ENCODE measurements at regions not wholly inside any gene's neighbourhood (a gene's known extent, or its start where the extent isn't known, plus 50 kb on each side); places are given as distances from the start of the nearest gene placed in this dataset.
A peak's percentile ranks its signal among the peaks of the same experiment; 100 is the strongest.

GRCh38 chr15:92524874-92525565, 130.6 kb downstream of the FAM174B start:
- no peak overlapping the region for H3K4me3 ChIP-seq (ENCODE audit: low read length)
- no peaks in the 10 kb centered on the region for H3K4me1 ChIP-seq (ENCODE audit: control insufficient read depth, insufficient read depth, low read length)
- ATAC-seq (no peak), DNase-seq (no peak)
- intact Hi-C loops (cut with DNase I), result loop anchor here (5.0 to 10.0 kb wide), 3 partner anchors 157 to 192 kb away; no protein-coding TSS in a partner anchor
- 90% methylated on average over 7 of the region's 7 CpGs for whole genome bisulfite sequencing
- no peak overlapping the region for H3K27ac ChIP-seq (ENCODE audit: low read length)
- H3K9me3 ChIP-seq (ENCODE audit: control insufficient read depth, low read length), result no peaks in the 10 kb centered on the region
- H3K27me3 ChIP-seq (ENCODE audit: control insufficient read depth, insufficient read depth), result no peaks in the 10 kb centered on the region

GRCh38 chr15:92524161-92524560, 130.5 kb downstream of the ST8SIA2 start:
- WGBS, result 65% methylated on average over 5 of the region's 5 CpGs
- Histone ChIP-seq H3K27ac (ENCODE audit: low read length) (no peak overlapping the region), H3K27me3 (ENCODE audit: control insufficient read depth, insufficient read depth) (no peaks in the 10 kb centered on the region), H3K4me1 (ENCODE audit: control insufficient read depth, insufficient read depth, low read length) (no peaks in the 10 kb centered on the region), H3K9me3 (ENCODE audit: control insufficient read depth, low read length) (no peaks in the 10 kb centered on the region), H3K4me3 (ENCODE audit: low read length) (no peak overlapping the region)
- intact Hi-C loops (cut with DNase I), result loop anchor here in 3 of 4 donors (5.0 to 10.0 kb wide), 2 partner anchors 158 to 191 kb away; no protein-coding TSS in a partner anchor
- ATAC-seq, result no peak
- no peak for DNase-seq

- no peak for ATAC-seq
- Histone ChIP-seq H3K9me3 (ENCODE audit: control insufficient read depth, low read length) (no peaks in the 10 kb centered on the region), H3K27me3 (ENCODE audit: control insufficient read depth, insufficient read depth) (no peaks in the 10 kb centered on the region), H3K27ac (ENCODE audit: low read length) (no peak overlapping the region), H3K4me3 (ENCODE audit: low read length) (no peak overlapping the region), H3K4me1 (ENCODE audit: control insufficient read depth, insufficient read depth, low read length) (no peaks in the 10 kb centered on the region)
- intact Hi-C loops (cut with DNase I), result loop anchor here in 3 of 4 donors (5.0 to 10.0 kb wide), 2 partner anchors 159 to 192 kb away; no protein-coding TSS in a partner anchor
- WGBS, result 98% methylated on average over 2 of the region's 2 CpGs
- no peak for DNase-seq
Measured at GRCh38 chr15:92523176-92523575, 129.5 kb downstream of the ST8SIA2 start.

- no peak overlapping the region for H3K27ac ChIP-seq (ENCODE audit: low read length)
- peaks cover 2% of the 10 kb centered on the region for H3K4me1 ChIP-seq (ENCODE audit: control insufficient read depth, insufficient read depth, low read length)
- no peaks in the 10 kb centered on the region for H3K27me3 ChIP-seq (ENCODE audit: control insufficient read depth, insufficient read depth)
- ATAC-seq, result peak; percentile 91 to 93
- H3K9me3 ChIP-seq (ENCODE audit: control insufficient read depth, low read length), result no peaks in the 10 kb centered on the region
- no peak overlapping the region for H3K4me3 ChIP-seq (ENCODE audit: low read length)
- intact Hi-C loops (cut with DNase I), result loop anchor here in 3 of 4 donors (2.0 to 10.0 kb wide), 4 partner anchors 161 to 193 kb away; no protein-coding TSS in a partner anchor
- 4% methylated on average over 7 of the region's 7 CpGs for WGBS
- peak; percentile 74 to 84 (median 76) for DNase-seq
Measured at GRCh38 chr15:92521624-92522008, 127.9 kb downstream of the ST8SIA2 start.

GRCh38 chr15:92520914-92521623, 127.4 kb downstream of the ST8SIA2 start:
- DNase-seq (no peak), ATAC-seq (no peak)
- H3K4me1 ChIP-seq (ENCODE audit: control insufficient read depth, insufficient read depth, low read length), result peaks cover 2% of the 10 kb centered on the region
- H3K4me3 ChIP-seq (ENCODE audit: low read length), result no peak overlapping the region
- H3K27me3 ChIP-seq (ENCODE audit: control insufficient read depth, insufficient read depth), result no peaks in the 10 kb centered on the region
- intact Hi-C loops (cut with DNase I), result loop anchor here in 3 of 4 donors (2.0 to 10.0 kb wide), 4 partner anchors 161 to 194 kb away; no protein-coding TSS in a partner anchor
- H3K27ac ChIP-seq (ENCODE audit: low read length), result no peak overlapping the region
- WGBS, result 91% methylated on average over 2 of the region's 2 CpGs
- H3K9me3 ChIP-seq (ENCODE audit: control insufficient read depth, low read length), result no peaks in the 10 kb centered on the region

- no peak for DNase-seq
- WGBS, result 93% methylated on average over 3 of the region's 3 CpGs
- H3K9me3 ChIP-seq (ENCODE audit: control insufficient read depth, low read length), result no peaks in the 10 kb centered on the region
- no peak for ATAC-seq
- H3K4me3 ChIP-seq (ENCODE audit: low read length), result no peak overlapping the region
- intact Hi-C loops (cut with DNase I), result loop anchor here in 3 of 4 donors (2.0 to 10.0 kb wide), 4 partner anchors 163 to 195 kb away; no protein-coding TSS in a partner anchor
- H3K27me3 ChIP-seq (ENCODE audit: control insufficient read depth, insufficient read depth), result no peaks in the 10 kb centered on the region
- H3K27ac ChIP-seq (ENCODE audit: low read length), result no peak overlapping the region
- peaks cover 2% of the 10 kb centered on the region for H3K4me1 ChIP-seq (ENCODE audit: control insufficient read depth, insufficient read depth, low read length)
Measured at GRCh38 chr15:92519709-92520108, 126.0 kb downstream of the ST8SIA2 start.
